Endothelial cell of umbilical vein (primary cell): ENCODE measurements at regions not wholly inside any gene's neighbourhood (a gene's known extent, or its start where the extent isn't known, plus 50 kb on each side); places are given as distances from the start of the nearest gene placed in this dataset.

Source experiments
- BruUV-seq: library from RNA; stranded (reverse); fragments of 400-500 nt; replicated peaks from 2 replicates; lab custom pipeline; 2021; lab: Mats Ljungman, UMichigan
- CTCF ChIA-PET: fragments of 300-600, 350-600 bp; sonication (Branson Sonifier 250); formaldehyde crosslinking; loops from one replicate; lab custom pipeline; 2021; ENCODE audit warnings: antibody characterized with exemption, inconsistent platforms; lab: Charles Lee
- POLR2A ChIA-PET: fragments of 300-600, 350-600 bp; sonication (Branson Sonifier 250); formaldehyde crosslinking; loops from one replicate; lab custom pipeline; 2021; ENCODE audit warnings: antibody characterized with exemption, inconsistent platforms; lab: Charles Lee
- DNase-seq: peaks from one replicate; pipeline ENCODE4 v3.0.0-alpha.2; 2011; ENCODE audit warnings: low read depth, low spot score
- FAIRE-seq: peaks from 2 replicates; lab custom pipeline; 2011; peaks lifted over from hg19 to GRCh38; lab: Jason Lieb, UNC
- H2AFZ ChIP-seq: 2 replicates; pipeline ENCODE4 v1.6.0; 2012; ENCODE audit warnings: low read depth, low read length, control low read depth, inconsistent platforms
- H3K27ac ChIP-seq: 2 replicates; pipeline ENCODE4 v1.5.1; 2011; ENCODE audit warnings: low read depth, mild to moderate bottlenecking, control low read depth, low read length, moderate library complexity; ENCODE audit not compliant: insufficient read depth
- H3K27me3 ChIP-seq, 2 experiments: 2 replicates each; pipeline versions ENCODE4 v1.6.0 to v1.6.1; 2011; ENCODE audit warnings: low read length in 2 of 2, mixed read lengths in 1 of 2; ENCODE audit not compliant: control insufficient read depth in 2 of 2, insufficient read depth in 2 of 2
- H3K36me3 ChIP-seq, 2 experiments: 2 replicates in 1 of 2; 3 replicates in 1 of 2; pipeline ENCODE4 v1.5.1; 2011; ENCODE audit warnings: low read length in 2 of 2, mild to moderate bottlenecking in 1 of 2, moderate library complexity in 1 of 2; ENCODE audit not compliant: control insufficient read depth in 2 of 2, insufficient read depth in 2 of 2; ENCODE audit errors: extremely low read depth in 1 of 2
- H3K4me1 ChIP-seq: 3 replicates; pipeline ENCODE4 v1.5.1; 2011; ENCODE audit warnings: mild to moderate bottlenecking, low read length; ENCODE audit not compliant: control insufficient read depth, insufficient read depth; ENCODE audit errors: extremely low read depth
- H3K4me2 ChIP-seq: 2 replicates; pipeline ENCODE4 v1.6.1; 2011; ENCODE audit warnings: low read length, control low read depth, mixed read lengths; ENCODE audit not compliant: insufficient read depth
- H3K4me3 ChIP-seq, 3 experiments: fragments of 200-600 bp in 1 of 3; sonication (generic), shearing (Covaris generic) in 1 of 3; replicated peaks in 1 of 3; 2 replicates each; pipeline ENCODE4 v1.5.1; 2011 to 2016; ENCODE audit warnings: control low read depth in 3 of 3, low read length in 3 of 3, mild to moderate bottlenecking in 2 of 3, inconsistent platforms in 1 of 3, low read depth in 1 of 3, moderate library complexity in 1 of 3; ENCODE audit not compliant: insufficient read depth in 1 of 3
- H3K79me2 ChIP-seq: 2 replicates; pipeline ENCODE4 v1.6.0; 2012; ENCODE audit warnings: low read length, inconsistent platforms; ENCODE audit not compliant: control insufficient read depth, insufficient read depth
- H3K9ac ChIP-seq: replicated peaks from 2 replicates; pipeline ENCODE3; 2011; ENCODE audit warnings: low read length, control low read depth; ENCODE audit not compliant: insufficient read depth; ENCODE audit errors: extremely low read depth
- H3K9me1 ChIP-seq: replicated peaks from 3 replicates; pipeline ENCODE4 v1.6.0; 2011; ENCODE audit warnings: mild to moderate bottlenecking, low read length; ENCODE audit not compliant: control insufficient read depth, insufficient read depth; ENCODE audit errors: extremely low read depth
- H3K9me3 ChIP-seq: replicated peaks from 2 replicates; pipeline ENCODE4 v1.5.1; 2012; ENCODE audit warnings: low read length, inconsistent platforms; ENCODE audit not compliant: control insufficient read depth, insufficient read depth
- H4K20me1 ChIP-seq: replicated peaks from 2 replicates; pipeline ENCODE3; 2011; ENCODE audit warnings: mild to moderate bottlenecking, low read length; ENCODE audit not compliant: control insufficient read depth, insufficient read depth; ENCODE audit errors: extremely low read depth
- EZH2 ChIP-seq: IDR thresholded peaks from 2 replicates; pipeline ENCODE4 v1.6.1; 2012; ENCODE audit warnings: borderline replicate concordance, low read depth, mild to moderate bottlenecking, moderate library complexity, low read length, inconsistent platforms; ENCODE audit not compliant: severe bottlenecking
- FOS ChIP-seq: IDR thresholded peaks from 2 replicates; pipeline ENCODE4 v1.6.1; 2011; ENCODE audit warnings: mild to moderate bottlenecking, low read length, moderate library complexity, borderline replicate concordance; ENCODE audit not compliant: insufficient read depth
- GATA2 ChIP-seq: IDR thresholded peaks from 2 replicates; pipeline ENCODE4 v1.7.0; 2011; ENCODE audit warnings: low read depth, mild to moderate bottlenecking, moderate library complexity, mixed read lengths, low read length; ENCODE audit not compliant: insufficient read length, insufficient read depth
- JUN ChIP-seq: IDR thresholded peaks from 2 replicates; pipeline ENCODE4 v1.6.1; 2011; ENCODE audit warnings: borderline replicate concordance, low read depth; ENCODE audit not compliant: insufficient read length, insufficient read depth
- MYC ChIP-seq: IDR thresholded peaks from one replicate; pipeline ENCODE4 v1.6.1; 2011; ENCODE audit warnings: mild to moderate bottlenecking, low read depth, low read length
- POLR2A ChIP-seq: IDR thresholded peaks from 2 replicates; pipeline ENCODE4 v1.6.1; 2012; ENCODE audit warnings: low read depth, mild to moderate bottlenecking, control low read depth, low read length
- POLR2AphosphoS5 ChIP-seq: IDR thresholded peaks from 2 replicates; pipeline ENCODE4 v1.6.1; 2012; ENCODE audit warnings: low read depth, mild to moderate bottlenecking, control low read depth, low read length, moderate library complexity; ENCODE audit not compliant: insufficient read depth
- dilution Hi-C: fragments of 300-500 bp; cut with MboI; formaldehyde crosslinking; loops from one replicate; pipeline ENCODE4 v1.15.0; 2019; ENCODE audit warnings: low sequenced_read_pairs; ENCODE audit not compliant: extremely low pct_ligation_motif_present
- intact Hi-C: fragments of 100-400 bp; cut with micrococcal nuclease; formaldehyde crosslinking; loops from one replicate; pipeline ENCODE4 v1.10.0; 2022
- TF ChIP-seq, protein P1 (sequence below): IDR thresholded peaks from 2 replicates; pipeline ENCODE4 v1.6.1; 2011; ENCODE audit not compliant: insufficient read depth, insufficient read length
- TF ChIP-seq, protein P2 (sequence below), 2 donors: IDR thresholded peaks; 1 replicate in 1 of 2; 2 replicates in 1 of 2; pipeline ENCODE4 v1.5.1; 2011; ENCODE audit warnings: low read length in 2 of 2, mild to moderate bottlenecking in 2 of 2, moderate library complexity in 2 of 2, control low read depth in 1 of 2, inconsistent platforms in 1 of 2, low read depth in 1 of 2; ENCODE audit not compliant: insufficient read depth in 1 of 2; ENCODE audit errors: extremely low read depth in 1 of 2

DNA sequence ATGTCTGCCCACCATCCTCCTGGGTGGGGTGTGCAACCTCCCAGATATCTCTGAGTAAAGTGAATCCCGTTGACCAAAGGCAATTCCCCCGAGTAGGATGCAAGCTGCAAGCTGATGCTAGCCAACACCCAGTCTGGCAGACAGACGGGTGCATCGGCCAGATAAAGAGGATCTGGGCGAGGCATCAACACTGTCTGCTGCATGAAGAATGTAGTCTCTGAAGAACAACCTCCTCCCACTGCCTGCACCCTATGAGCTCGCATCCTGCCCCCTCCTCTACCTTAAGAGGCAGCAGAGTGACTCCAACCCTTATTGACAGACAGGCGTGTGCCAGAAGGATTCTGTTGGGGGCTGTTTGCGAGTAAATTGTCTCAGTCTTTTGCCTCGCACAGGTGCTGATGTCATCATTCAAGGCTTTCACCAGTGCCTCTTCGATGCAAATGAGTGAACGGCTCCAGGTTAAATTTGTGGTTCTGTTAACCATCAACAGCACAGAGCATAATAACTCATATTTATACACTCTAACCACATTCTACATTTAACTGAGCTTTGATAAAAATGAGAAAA, 546.9 kb downstream of the BCOR start:
- no peaks in the 10 kb centered on the region for H4K20me1 ChIP-seq
- CTCF ChIA-PET, result no interaction called here

More for the DNA sequence above, 546.9 kb downstream of the BCOR start:
- Histone ChIP-seq H3K9ac (no peak overlapping the region), H3K4me2 (no peak overlapping the region), H3K27ac (no peak overlapping the region), H2AFZ (no peak overlapping the region), H3K9me3 (no peaks in the 10 kb centered on the region), H3K79me2 (no peaks in the 10 kb centered on the region), H3K9me1 (no peaks in the 10 kb centered on the region), H3K4me1 (no peaks in the 10 kb centered on the region), H3K4me3 (no peak overlapping the region), H3K36me3 (no peaks in the 10 kb centered on the region), H3K27me3 (no peaks in the 10 kb centered on the region)
- TF ChIP-seq GATA2 (no peak), MYC (no peak), FOS (no peak), EZH2 (no peak), POLR2A (no peak), JUN (no peak), POLR2AphosphoS5 (no peak)
- TF ChIP-seq, protein P1, sequence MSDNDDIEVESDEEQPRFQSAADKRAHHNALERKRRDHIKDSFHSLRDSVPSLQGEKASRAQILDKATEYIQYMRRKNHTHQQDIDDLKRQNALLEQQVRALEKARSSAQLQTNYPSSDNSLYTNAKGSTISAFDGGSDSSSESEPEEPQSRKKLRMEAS, result no peak
- TF ChIP-seq, protein P2, sequence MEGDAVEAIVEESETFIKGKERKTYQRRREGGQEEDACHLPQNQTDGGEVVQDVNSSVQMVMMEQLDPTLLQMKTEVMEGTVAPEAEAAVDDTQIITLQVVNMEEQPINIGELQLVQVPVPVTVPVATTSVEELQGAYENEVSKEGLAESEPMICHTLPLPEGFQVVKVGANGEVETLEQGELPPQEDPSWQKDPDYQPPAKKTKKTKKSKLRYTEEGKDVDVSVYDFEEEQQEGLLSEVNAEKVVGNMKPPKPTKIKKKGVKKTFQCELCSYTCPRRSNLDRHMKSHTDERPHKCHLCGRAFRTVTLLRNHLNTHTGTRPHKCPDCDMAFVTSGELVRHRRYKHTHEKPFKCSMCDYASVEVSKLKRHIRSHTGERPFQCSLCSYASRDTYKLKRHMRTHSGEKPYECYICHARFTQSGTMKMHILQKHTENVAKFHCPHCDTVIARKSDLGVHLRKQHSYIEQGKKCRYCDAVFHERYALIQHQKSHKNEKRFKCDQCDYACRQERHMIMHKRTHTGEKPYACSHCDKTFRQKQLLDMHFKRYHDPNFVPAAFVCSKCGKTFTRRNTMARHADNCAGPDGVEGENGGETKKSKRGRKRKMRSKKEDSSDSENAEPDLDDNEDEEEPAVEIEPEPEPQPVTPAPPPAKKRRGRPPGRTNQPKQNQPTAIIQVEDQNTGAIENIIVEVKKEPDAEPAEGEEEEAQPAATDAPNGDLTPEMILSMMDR (IDR thresholded peaks at IDR 0.05; ENCODE audit: extremely low read depth in 1 of 2, insufficient read depth in 1 of 2, low read depth in 1 of 2, low read length in 2 of 2), result no peak
- intact Hi-C loops (no loop called here), dilution Hi-C loops (no loop called here)
- no peak for FAIRE-seq
- DNase-seq, result no peak
- no TSS peak for BruUV-seq
- POLR2A ChIA-PET, result no interaction called here
